CD4-positive, alpha-beta T cell treated with Interleukin-6 for 4 hours (primary cell): ENCODE measurements at regions not wholly inside any gene's neighbourhood (a gene's known extent, or its start where the extent isn't known, plus 50 kb on each side); places are given as distances from the start of the nearest gene placed in this dataset.
"Not testable (repeated sequence)": the region's sequence is repeated elsewhere in the genome, so short reads cannot be mapped to it uniquely, and the experiment has no call there.

Experiments
- DNase-seq: peaks from one replicate; pipeline ENCODE4 v3.0.0-alpha.2; 2020; ENCODE audit warnings: mixed read lengths

DNA sequence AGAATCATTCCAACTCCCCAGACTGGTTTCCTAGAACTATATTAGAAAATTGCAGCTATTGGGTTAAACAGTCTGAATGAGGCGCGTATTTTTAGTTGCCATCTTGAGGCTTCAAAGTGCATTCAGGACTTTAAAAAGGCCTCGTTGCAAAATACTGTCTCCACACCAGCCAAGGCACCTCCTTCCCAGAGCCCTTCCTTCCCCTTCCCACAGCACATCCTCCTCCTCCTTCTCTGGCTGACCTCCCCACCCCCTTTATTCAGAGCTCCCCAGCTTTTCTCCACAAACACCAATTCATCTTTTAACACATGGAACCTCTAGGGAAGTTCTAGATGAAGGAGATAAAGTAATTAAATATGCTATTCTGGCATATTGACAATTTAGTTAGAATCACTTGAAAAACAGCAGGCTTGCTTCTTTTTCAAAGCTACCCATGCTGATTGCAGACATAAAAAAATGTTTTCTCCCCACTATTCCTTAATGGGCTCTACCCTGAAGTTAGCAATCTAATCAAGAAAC lies 90.3 kb downstream of the RTP5 start:
- DNase-seq: no peak

DNA sequence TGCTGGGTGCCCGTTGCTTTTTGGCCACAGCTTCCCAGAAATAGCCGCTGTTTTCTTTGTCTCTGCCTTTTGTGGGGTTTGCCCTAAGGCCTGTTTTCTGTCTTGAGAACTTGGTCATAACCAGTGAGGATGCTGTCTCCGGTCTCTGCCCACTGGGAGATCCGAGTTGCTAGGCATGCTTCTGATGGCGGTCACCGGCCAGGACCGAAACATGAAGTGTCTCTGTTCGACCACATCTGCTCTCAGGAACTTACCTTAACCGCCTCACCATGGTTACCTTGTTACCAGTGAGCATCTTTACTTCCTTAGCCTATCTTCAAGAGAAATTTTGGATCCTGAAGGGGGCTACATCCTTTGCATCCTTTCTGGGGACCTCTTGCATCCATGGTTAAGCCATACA lies 91.9 kb downstream of the RTP5 start:
- DNase-seq: no peak

- no peak for DNase-seq
These were observed 94.6 kb downstream of the RTP5 start for GRCh38 chr2:241964133-241964532.

- DNase-seq: peak; percentile 52
These were observed 96.4 kb downstream of the RTP5 start for GRCh38 chr2:241965931-241966412.

DNA sequence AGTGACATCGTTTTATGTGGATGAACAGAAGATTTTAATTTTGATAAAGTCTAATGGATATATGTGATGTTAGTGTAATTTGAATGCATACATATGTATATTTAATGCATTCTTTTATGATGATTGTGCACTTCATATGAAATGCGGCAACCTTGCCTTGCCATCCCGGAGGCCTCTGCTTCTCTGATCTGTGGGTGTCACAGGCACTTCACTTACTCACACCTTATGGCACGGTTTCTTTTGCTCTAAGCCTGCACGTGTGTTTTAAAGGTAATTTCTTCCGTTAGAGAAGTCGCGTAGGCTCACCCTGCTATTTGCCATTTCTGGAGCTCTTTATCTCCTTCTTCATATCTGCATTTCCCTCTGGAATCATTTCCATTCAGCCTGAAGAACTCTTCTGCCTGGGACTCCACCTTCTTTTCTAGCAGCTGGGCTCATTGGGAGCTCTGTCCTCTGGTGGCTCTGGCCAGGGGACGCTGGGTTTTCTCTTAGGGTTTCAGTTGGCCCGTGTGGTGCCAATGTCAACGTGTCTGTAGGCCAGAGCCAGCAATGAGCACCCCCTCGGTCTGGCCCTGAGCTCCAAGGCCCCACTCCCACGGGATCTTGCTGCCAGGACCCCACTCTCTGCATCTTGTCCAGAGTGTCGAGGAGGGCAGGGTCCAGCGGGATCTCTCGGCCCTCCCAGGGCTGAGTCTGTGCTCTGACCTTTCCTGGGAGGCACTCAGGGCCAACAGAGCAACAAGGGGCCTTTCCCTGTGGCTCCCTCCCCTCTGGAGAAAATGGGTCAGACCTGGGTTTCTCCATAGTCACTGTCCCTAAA lies 97.3 kb downstream of the RTP5 start:
- no peak for DNase-seq

- DNase-seq: no peak
These were observed 98.1 kb downstream of the RTP5 start for GRCh38 chr2:241967467-241968144.

DNA sequence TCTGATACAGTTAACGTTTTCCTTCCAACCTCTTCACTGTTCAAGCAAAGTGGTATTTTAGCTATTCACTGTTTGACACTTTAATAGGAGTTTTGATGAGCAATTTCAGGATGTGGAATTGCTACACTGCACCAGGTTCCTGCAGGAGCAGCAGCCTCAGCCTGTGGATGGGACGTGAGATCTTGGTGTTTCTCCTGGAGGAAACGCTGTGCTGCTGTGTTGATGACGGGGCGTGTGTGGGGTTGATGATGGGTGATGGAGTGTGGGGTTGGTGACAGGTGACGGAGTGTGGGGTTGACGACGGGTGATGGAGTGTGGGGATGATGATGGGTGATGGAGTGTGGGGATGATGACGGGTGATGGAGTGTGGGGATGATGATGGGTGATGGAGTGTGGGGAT lies 98.9 kb downstream of the RTP5 start:
- DNase-seq: no peak

DNA sequence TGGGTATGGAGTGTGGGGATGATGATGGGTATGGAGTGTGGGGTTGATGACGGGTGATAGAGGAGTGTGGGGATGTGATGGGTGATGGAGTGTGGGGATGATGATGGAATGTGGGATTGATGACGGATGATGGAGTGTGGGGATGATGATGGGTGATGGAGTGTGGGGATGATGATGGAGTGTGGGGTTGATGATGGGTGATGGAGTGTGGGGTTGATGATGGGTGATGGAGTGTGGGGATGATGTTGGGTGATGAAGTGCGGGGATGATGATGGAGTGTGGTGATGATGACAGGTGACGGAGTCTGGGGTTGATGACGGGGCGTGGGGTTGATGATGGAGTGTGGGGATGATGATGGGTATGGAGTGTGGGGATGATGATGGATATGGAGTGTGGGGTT lies 99.7 kb downstream of the RTP5 start:
- DNase-seq: not testable (repeated sequence)

DNA sequence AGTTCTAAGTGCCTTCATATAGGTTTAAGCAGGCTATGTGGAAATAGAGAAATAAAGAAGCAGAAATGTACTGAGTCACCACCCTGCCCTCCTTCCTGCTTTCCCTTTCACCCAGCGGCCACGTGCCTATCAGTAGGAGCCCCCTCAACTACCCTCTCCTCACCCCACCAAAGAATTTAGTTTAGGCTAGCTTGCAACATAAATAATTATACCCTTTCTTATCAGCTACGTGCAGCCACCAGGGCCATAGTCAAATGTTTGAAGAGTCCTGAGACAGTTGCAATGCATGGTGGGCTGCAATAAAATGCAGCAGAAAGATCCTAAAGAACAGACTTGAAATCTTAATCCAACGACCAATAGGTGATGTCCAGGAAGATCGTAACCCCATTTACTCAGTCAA lies 101.2 kb downstream of the RTP5 start:
- DNase-seq: no peak

GRCh38 chr2:241974096-241974495 lies 104.6 kb downstream of the RTP5 start:
- DNase-seq: no peak

DNA sequence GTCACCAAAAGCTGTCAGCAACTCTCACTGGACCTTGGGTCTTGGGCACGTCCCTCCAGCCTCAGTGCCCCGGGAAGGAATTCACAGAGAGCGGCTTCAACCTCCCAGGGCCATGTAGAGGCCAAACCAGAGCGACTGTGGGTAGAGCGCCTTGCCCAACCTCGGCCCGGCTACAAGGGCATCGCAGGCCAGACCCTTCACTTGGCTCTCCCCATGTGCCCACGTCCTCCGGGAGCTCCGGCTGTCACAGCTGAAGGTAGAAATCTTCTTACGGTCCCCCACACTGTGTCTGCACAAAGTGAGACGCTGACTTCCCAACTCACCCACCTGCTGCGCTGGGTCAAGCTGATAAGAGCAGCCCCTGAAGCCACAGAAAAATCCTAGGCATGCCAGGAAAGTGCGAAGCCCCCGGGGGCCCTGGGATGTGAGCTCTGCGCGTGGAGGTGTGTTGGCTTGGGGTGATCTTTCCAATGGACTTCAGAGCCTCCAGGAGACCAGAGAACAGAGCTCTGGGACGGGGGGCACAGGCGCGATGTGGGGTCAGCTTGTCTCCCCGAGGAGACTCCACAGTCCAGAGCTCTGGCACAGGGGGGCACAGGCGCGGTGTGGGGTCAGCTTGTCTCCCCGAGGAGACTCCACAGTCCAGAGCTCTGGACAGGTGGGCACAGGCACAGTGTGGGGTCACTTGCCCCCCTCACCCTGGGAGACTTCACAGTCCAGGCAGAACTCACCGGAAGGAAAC lies 105.5 kb downstream of the RTP5 start:
- DNase-seq: no peak

- DNase-seq: no peak
These were observed 106.2 kb downstream of the RTP5 start for GRCh38 chr2:241975593-241976284.

- DNase-seq: no peak
These were observed 106.8 kb downstream of the RTP5 start for GRCh38 chr2:241976296-241976695.

DNA sequence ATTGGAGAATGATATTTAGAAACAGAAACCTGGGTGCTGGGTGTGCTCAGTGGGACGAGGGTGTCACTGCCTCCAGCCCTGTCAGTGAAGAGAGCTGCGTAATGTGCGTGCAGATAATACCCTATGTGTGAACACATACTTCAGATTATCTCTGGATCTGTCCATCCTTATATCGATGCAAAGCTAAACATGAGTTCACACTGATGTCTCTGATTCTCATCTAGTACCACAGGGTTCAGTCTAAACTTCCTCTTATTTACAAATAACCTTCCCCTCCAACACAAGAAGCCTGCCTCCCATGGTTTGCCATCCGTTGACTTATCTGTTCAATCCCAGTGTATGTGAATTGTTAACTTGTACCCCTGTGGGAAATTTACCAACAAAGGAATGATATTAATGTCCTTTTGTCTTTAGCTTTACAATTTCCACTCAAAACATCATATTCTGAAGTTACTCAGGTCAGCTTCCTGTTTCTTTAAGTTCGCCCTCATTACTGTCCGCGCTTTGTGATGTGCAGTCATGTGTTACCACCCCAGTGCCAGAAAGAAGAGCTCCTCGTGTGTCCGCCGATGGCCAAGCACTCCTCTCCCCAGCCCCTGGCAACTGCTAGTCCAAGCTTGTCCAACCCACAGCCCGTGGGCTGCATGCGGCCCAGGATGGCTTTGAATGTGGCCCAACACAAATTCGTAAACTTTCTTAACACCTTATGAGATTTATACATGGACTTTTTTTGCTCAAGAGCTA lies 108.2 kb downstream of the RTP5 start:
- DNase-seq: no peak

DNA sequence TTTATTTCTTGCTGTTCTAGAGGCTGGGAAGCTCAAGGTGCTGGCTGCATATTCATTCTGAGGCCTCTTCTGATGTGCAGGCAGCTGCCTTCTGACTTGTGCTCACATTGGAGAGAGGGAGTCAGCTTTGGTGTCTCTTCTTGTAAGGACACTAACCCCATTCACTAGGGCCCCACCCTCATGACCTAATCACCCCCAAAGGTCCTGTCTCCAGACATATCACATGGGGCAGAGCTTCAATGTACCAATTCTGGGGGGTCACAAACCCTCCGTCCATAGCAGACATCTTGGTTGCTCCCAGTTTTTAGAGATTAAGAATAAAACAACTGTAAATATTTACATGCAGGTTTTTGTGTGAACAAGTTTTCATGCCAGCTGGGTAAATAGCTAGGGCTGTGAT lies 109.1 kb downstream of the RTP5 start:
- DNase-seq: no peak

DNA sequence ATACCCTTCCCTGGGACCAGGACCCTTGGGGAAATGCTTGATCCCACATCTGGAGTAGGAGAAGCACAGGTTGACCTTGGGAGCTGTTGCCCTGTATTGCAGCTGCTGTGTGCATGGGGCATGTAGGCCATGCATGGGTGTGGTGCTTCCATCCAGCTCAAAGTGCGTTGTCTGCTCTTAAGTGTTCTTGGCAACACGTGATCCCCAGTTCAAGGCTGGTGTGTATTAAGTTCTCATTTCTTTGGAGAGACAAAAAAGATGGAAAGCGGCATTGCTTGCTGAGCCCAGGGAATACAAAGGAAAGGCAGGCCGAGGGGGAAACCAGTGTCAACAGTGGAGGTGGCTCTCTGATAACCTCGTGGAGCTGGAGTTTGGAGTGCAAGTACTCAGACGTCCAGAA lies 110.7 kb downstream of the RTP5 start:
- no peak for DNase-seq

DNA sequence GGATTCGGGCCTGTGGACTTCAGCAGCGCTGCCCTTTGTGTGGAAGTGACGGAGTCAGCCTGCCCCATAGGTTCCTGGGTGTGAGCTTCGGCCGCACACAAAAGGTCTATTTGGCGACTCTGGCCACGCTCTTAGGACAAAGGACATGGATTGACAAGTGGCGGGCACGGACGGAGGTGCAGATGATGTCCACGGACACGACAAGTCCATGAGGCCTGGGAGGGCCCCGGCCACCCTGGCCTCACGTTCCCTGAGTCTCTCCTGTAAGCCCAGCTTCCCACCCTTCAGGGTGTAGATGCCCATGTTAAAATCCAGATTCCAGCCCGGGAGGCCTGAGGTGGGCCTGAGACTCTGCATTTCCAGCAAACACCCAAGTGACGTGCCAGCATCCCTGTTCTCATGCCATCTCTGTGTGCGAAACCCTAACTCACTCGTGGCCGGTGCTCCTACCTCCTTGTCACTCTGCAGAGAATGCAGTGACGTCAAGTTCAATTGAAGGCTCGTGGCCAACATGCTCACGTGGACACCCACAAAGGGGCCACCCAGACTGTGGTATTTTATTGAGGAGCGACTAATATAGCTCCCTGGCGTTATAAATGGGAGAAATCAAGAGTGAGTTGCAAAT lies 111.7 kb downstream of the RTP5 start:
- no peak for DNase-seq

DNA sequence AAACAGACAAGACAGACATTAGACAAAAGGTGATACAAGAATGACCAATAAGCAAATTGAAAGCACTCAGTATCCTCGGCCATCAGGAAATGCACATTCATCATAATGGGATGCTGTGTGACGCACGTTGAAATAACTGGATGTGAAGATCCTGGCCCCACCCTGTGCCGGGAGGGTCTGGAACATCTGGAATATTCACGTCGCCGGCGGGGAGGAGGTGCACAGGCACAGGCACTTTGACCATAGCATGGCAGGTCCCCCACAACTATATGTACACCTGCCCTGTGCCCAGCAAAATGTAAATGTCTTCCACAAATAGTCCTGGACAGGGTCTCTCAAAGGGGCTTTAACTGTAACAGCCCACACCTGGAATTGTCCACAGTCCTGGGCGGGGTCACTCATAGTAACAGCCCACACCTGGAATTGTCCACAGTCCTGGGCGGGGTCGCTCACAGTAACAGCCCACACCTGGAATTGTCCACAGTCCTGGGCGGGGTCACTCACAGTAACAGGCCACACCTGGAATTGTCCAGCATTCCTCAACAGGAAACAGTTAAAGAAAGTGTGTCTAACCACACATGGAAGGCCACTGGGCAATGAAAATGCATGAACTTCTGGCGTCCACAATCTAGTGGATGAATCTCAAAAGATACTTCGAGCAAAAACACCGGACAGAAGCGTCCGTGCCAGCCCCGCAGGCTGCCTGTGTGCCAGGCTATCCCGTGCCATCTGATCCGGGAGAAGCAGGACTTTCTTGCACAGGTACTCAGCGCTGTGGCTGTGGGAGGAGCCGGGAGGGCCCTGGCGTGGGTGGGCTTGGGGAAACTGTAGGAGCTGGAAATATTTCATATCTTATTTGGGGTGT lies 113.4 kb downstream of the RTP5 start:
- DNase-seq: no peak

DNA sequence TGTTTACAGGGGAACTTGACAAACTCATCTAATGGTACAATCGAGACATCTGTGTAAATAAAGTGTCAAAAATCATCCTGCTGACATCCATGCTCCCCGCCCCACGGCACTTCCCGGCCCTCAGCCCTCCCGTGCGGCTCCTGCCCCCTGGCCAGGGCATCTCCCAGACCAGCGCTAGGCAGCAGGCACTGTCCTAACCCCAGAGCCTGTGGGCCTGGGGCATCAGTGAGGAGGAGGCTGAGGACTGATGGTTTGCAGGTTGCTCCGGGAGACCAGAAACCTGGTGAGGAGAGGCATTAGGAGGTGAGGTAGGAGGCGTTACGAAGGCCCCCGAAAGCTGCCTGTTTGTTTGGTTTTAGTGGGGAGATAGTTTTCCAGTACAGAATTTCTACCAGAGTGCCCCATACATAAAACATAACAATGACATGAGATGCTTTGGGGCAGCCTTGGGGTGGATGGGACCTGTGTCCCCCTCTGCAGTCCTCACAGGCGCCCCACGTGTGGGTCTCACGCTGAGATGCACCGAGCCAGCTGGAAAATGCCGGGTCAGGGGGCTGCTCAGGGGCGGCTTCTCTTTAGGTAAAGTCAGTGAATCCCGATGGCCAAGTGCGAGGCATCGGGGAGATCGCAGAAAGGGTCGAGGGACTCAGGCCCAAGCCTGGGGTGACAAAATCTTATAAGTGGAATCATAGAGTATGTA lies 114.2 kb downstream of the RTP5 start:
- DNase-seq: no peak

- DNase-seq: no peak
These were observed 114.7 kb downstream of the RTP5 start for GRCh38 chr2:241984271-241984655.
